Prostate gland (tissue), 2 donors: ENCODE measurements at regions not wholly inside any gene's neighbourhood (a gene's known extent, or its start where the extent isn't known, plus 50 kb on each side); places are given as distances from the start of the nearest gene placed in this dataset.

ENCODE experiments used
- DNase-seq: peaks from one replicate; pipeline ENCODE4 v3.0.0-alpha.2; 2019; ENCODE audit warnings: low spot score
- H3K27ac ChIP-seq, 2 donors: fragments of 200-600 bp; sonication (generic); 2 replicates each; pipeline ENCODE4 v1.5.1; 2017 to 2019
- H3K27me3 ChIP-seq: fragments of 200-600 bp; sonication (generic); replicated peaks from 2 replicates; pipeline ENCODE4 v1.5.1; 2019; ENCODE audit not compliant: insufficient read depth
- H3K36me3 ChIP-seq, 2 donors: fragments of 200-600 bp; sonication (generic); 1 replicate in 1 of 2; 2 replicates in 1 of 2; pipeline versions ENCODE4 v1.5.1 to v1.8.1; 2017 to 2019
- H3K4me1 ChIP-seq: fragments of 200-600 bp; sonication (generic); replicated peaks from 2 replicates; pipeline ENCODE4 v1.5.1; 2019
- H3K4me3 ChIP-seq, 2 donors: fragments of 200-600 bp; sonication (generic); 2 replicates each; pipeline ENCODE4 v1.5.1; 2017 to 2019
- H3K9me3 ChIP-seq: fragments of 200-600 bp; sonication (generic); 2 replicates; pipeline ENCODE4 v1.5.1; 2017
- CTCF ChIP-seq, 4 experiments: fragments of 200-600 bp in 2 of 4; fragments of 450-650 bp in 2 of 4; sonication (generic) in 2 of 4; IDR thresholded peaks; 1 replicate in 3 of 4; 2 replicates in 1 of 4; pipeline ENCODE4 v1.5.1; 2016 to 2019; ENCODE audit warnings: antibody characterized with exemption in 4 of 4, mild to moderate bottlenecking in 2 of 4, moderate library complexity in 2 of 4
- POLR2A ChIP-seq: fragments of 450-650 bp; IDR thresholded peaks from one replicate; pipeline ENCODE4 v1.6.1; 2016; ENCODE audit warnings: antibody characterized with exemption, mild to moderate bottlenecking
- POLR2AphosphoS5 ChIP-seq: sonication (generic); formaldehyde crosslinking; IDR thresholded peaks from one replicate; pipeline ENCODE4 v1.6.1; 2017; ENCODE audit warnings: antibody characterized with exemption
- WGBS: methylation state at CpG from one replicate; pipeline ENCODE4 v1.1.5; 2018; 5-methylcytosine and 5-hydroxymethylcytosine counted together
- intact Hi-C: fragments of 100-400 bp; cut with DNase I; formaldehyde crosslinking; loops from one replicate; pipeline ENCODE4 v1.14.2; 2022

- 100% methylated on average over 1 of the region's 1 CpG for WGBS
- TF ChIP-seq CTCF (IDR thresholded peaks at IDR 0.05) (no peak), POLR2A (no peak), POLR2AphosphoS5 (no peak)
- intact Hi-C loops, result no loop called here
- DNase-seq, result no peak
- Histone ChIP-seq H3K9me3 (no peaks in the 10 kb centered on the region), H3K27ac (no peak overlapping the region), H3K27me3 (no peaks in the 10 kb centered on the region), H3K36me3 (no peaks in the 10 kb centered on the region), H3K4me1 (no peaks in the 10 kb centered on the region), H3K4me3 (no peak overlapping the region)
These were observed 127.7 kb downstream of the LACC1 start for GRCh38 chr13:44007451-44007850.

GRCh38 chr13:44011036-44011435 lies 131.3 kb downstream of the LACC1 start:
- Histone ChIP-seq H3K36me3 (no peaks in the 10 kb centered on the region), H3K27me3 (no peaks in the 10 kb centered on the region), H3K9me3 (no peaks in the 10 kb centered on the region), H3K4me3 (no peak overlapping the region), H3K27ac (no peak overlapping the region), H3K4me1 (no peaks in the 10 kb centered on the region)
- intact Hi-C loops, result no loop called here
- TF ChIP-seq CTCF (IDR thresholded peaks at IDR 0.05), result no peak
- no peak for TF ChIP-seq POLR2A
- TF ChIP-seq POLR2AphosphoS5, result no peak
- DNase-seq, result no peak
- 100% methylated on average over 2 of the region's 2 CpGs for WGBS

DNA sequence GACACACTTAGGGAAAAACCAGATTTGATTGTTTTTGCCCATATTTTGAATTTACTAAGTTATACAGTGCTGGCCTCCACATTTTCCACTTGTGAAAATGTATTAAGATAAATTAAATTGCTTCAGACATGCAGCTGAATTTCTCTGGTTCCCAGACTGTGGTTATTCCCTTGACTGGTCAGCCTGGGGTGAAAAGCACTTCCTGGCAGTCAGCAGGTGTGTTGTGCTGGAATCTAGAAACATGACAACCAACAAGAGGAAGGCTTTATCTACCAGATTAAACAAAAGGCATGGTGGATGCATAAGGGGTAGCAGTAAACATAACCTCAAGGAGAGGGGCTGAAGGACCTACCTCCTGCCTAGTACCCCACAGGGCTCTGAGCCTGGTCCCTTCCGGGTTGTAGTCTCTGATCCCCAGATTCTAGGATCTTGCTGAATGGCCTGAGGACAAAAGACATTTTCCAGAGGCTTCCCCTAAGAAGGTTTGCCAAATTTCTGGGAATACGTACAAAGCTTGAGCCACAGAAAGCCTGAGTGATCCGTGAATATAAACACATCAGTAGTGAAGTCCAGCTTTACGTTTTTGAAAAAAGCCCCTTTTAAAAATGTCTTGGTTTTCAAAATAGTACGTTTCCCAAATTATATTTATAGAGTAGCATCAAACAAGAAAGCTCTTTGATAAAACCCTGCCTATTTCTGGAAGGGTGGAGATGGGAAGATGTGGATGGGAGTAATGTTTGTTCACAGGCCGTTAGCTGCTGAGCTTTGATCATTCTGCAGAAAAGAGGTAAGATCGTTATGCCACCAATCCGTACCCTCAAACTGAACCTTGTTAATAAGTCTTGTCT lies 133.4 kb downstream of the LACC1 start:
- DNase-seq, result no peak
- H3K36me3 ChIP-seq, result no peaks in the 10 kb centered on the region
- H3K4me3 ChIP-seq, result no peak overlapping the region
- no peak overlapping the region for H3K27ac ChIP-seq
- 33% methylated on average over 8 of the region's 8 CpGs for WGBS
- intact Hi-C loops, result no loop called here
- H3K9me3 ChIP-seq, result no peaks in the 10 kb centered on the region
- TF ChIP-seq POLR2AphosphoS5, result no peak
- no peak for TF ChIP-seq POLR2A
- TF ChIP-seq CTCF (IDR thresholded peaks at IDR 0.05), result no peak
- no peaks in the 10 kb centered on the region for H3K27me3 ChIP-seq
- H3K4me1 ChIP-seq, result no peaks in the 10 kb centered on the region

- Histone ChIP-seq H3K4me1 (no peaks in the 10 kb centered on the region), H3K9me3 (no peaks in the 10 kb centered on the region), H3K27ac (no peak overlapping the region), H3K27me3 (no peaks in the 10 kb centered on the region), H3K36me3 (no peaks in the 10 kb centered on the region), H3K4me3 (no peak overlapping the region)
- DNase-seq, result no peak
- intact Hi-C loops, result no loop called here
- TF ChIP-seq POLR2A, result no peak
- TF ChIP-seq POLR2AphosphoS5, result no peak
- TF ChIP-seq CTCF (IDR thresholded peaks at IDR 0.05), result no peak
- 18% methylated on average over 4 of the region's 4 CpGs for WGBS
These were observed 134.1 kb downstream of the LACC1 start for GRCh38 chr13:44013758-44014291.

GRCh38 chr13:44014501-44014900 lies 134.8 kb downstream of the LACC1 start:
- H3K4me1 ChIP-seq, result no peaks in the 10 kb centered on the region
- H3K9me3 ChIP-seq, result no peaks in the 10 kb centered on the region
- H3K27ac ChIP-seq, result no peak overlapping the region
- TF ChIP-seq POLR2AphosphoS5 (no peak), CTCF (IDR thresholded peaks at IDR 0.05) (no peak), POLR2A (no peak)
- H3K36me3 ChIP-seq, result no peaks in the 10 kb centered on the region
- 86% methylated on average over 8 of the region's 8 CpGs for WGBS
- no peaks in the 10 kb centered on the region for H3K27me3 ChIP-seq
- H3K4me3 ChIP-seq, result no peak overlapping the region
- DNase-seq, result no peak
- intact Hi-C loops, result no loop called here
